Adipocyte (in vitro differentiated cells): ENCODE measurements at regions not wholly inside any gene's neighbourhood (a gene's known extent, or its start where the extent isn't known, plus 50 kb on each side); places are given as distances from the start of the nearest gene placed in this dataset.

Experiments used
- DNase-seq: peaks from one replicate; pipeline ENCODE4 v3.0.0-alpha.2; 2015; ENCODE audit warnings: low read depth
- H3K27me3 ChIP-seq: replicated peaks from 2 replicates; pipeline ENCODE4 v1.7.0; 2013; ENCODE audit warnings: mild to moderate bottlenecking, low read length, moderate library complexity; ENCODE audit not compliant: control insufficient read depth, insufficient read depth
- H3K36me3 ChIP-seq: 2 replicates; pipeline ENCODE4 v1.7.0; 2013; ENCODE audit warnings: low read length, mild to moderate bottlenecking, moderate library complexity; ENCODE audit not compliant: control insufficient read depth, insufficient read depth, severe bottlenecking
- H3K4me1 ChIP-seq: 2 replicates; pipeline ENCODE4 v1.7.0; 2013; ENCODE audit warnings: mild to moderate bottlenecking, low read length, moderate library complexity; ENCODE audit not compliant: control insufficient read depth, insufficient read depth
- H3K4me3 ChIP-seq: 2 replicates; pipeline ENCODE4 v1.7.0; 2013; ENCODE audit warnings: mild to moderate bottlenecking, low read length, moderate library complexity
- H3K9ac ChIP-seq: 2 replicates; pipeline ENCODE4 v1.7.0; 2013; ENCODE audit warnings: mild to moderate bottlenecking, low read length, moderate library complexity
- H3K9me3 ChIP-seq: 2 replicates; pipeline ENCODE4 v1.7.0; 2013; ENCODE audit warnings: mild to moderate bottlenecking, low read length, moderate library complexity; ENCODE audit not compliant: control insufficient read depth

DNA sequence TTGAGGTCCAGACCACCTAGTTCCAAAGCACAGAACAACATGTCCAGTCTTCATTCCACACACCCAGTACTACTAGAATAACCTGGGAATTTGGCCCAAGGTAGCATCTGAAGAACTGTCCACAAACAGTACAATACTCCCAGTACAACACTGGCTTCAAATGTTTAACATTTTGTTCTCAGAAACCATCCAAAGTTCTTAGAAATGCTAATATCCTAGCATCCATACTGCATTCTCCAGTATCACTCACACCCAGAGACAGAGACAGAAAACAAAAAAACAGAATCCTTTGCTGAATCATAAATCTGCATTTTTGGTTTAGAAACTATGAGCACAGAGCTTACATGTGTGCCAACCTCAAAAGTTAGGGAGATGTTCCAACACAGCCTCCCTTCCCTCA lies 490.8 kb downstream of the FOXO1 start:
- Histone ChIP-seq H3K9me3 (no peaks in the 10 kb centered on the region), H3K4me3 (no peak overlapping the region)

DNA sequence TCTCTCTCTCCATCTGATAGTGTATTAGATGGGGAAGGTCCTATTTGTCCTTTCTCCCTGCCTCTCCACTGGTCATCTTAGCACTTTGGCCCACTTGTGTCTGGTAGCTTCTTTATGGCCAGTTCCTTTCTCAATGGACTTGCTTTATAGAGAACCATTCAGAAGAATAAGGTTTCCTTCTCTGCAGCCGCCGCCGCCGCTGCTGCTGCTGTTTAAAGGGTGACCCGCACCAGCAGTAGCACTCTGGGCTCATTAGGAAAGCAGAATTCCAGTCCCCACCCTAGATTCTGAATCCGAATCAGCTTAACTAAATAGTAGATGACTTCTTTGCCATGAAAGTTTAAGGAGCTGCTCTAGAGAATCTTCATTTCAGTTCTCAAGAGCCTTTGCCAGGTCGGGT lies 490.2 kb downstream of the FOXO1 start:
- Histone ChIP-seq H3K4me3 (no peak overlapping the region), H3K36me3 (no peaks in the 10 kb centered on the region), H3K9ac (peak overlapping the region; percentile 58), H3K9me3 (no peaks in the 10 kb centered on the region), H3K27me3 (no peaks in the 10 kb centered on the region), H3K4me1 (peaks cover 15% of the 10 kb centered on the region)
- no peak for DNase-seq

More for the DNA sequence above, 490.8 kb downstream of the FOXO1 start:
- DNase-seq, result no peak
- Histone ChIP-seq H3K4me1 (peaks cover 15% of the 10 kb centered on the region), H3K27me3 (no peaks in the 10 kb centered on the region), H3K9ac (peak overlapping the region; percentile 72), H3K36me3 (no peaks in the 10 kb centered on the region)

DNA sequence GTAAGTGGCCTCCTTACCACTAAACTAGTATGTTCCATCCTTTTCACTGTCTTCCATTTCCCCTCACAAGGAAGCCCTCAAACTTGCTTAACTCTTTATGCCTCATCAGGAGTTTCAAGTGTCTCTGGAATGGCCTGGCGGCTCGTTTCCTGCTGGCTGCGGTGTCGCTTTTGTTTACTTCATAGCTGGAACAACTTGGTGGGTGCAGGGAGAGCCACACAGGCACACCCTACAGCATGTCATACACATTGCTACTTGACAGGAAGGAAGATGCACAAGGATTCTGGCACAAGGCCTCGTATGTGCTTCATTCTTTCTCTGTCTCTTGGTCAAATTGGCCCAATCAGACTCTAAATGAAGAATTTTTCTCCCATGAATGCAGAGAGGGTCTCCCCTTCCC lies 488.3 kb downstream of the FOXO1 start:
- Histone ChIP-seq H3K9ac (no peak overlapping the region), H3K27me3 (no peaks in the 10 kb centered on the region), H3K4me3 (no peak overlapping the region), H3K4me1 (peaks cover 9% of the 10 kb centered on the region), H3K9me3 (no peaks in the 10 kb centered on the region), H3K36me3 (no peaks in the 10 kb centered on the region)
- no peak for DNase-seq

DNA sequence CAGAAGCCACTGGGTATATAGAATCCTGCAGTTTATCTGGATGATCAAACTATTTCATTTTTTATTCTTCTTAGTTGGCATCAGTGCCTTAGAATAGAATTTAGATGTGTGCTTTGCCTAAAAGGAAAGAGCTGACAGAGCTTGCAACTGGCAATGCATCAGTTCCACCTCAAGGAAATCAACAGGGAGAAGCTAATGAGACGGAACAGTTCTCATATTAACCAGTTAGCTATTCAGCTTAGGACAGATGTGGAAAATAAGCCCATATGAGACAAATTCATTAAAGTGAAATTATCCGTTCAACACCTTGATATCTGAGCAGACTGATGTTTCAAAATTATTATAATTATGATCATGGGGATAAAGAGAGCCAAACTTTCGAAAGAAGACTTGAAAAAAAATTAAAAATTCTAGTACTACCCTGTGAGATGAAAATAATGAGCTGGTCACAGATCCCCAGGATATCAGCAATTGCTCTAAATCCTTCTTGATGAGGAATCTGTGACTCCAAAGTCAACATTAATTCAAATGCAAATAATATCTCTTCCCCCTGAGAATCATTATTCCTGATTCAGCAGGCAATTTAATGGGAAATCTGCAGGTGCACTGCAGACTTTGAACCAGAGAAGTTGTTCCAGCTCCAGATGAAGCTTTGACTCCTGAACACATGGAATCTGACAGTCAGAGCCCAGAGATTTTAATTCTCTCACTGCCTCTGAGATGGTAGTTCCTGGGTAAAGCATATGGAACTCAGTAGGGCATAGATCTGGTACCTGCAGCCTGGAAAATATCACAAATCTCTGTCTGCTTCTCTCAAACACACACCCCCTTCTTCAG lies 486.8 kb downstream of the FOXO1 start:
- Histone ChIP-seq H3K9ac (no peak overlapping the region), H3K4me1 (peaks cover 9% of the 10 kb centered on the region), H3K36me3 (no peaks in the 10 kb centered on the region), H3K4me3 (no peak overlapping the region), H3K27me3 (no peaks in the 10 kb centered on the region), H3K9me3 (no peaks in the 10 kb centered on the region)
- no peak for DNase-seq

DNA sequence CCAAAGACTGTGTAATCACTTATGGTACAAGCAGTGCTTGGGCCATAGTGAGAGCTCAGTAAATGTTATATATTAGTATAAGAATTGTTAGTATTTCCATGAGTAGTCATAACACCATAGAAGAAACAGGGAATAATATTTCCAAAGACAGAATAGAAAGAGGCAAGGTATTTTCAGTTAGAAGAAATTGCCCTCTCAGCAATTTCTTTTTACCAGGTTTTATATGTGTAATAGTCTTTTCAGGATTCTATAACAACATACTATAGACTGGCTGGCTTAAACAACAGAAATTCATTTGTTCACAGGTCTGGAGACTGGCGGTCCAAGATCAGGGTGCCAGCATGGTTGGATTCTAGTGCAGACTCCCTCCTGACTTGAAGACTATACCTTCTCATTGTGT lies 485.7 kb downstream of the FOXO1 start:
- Histone ChIP-seq H3K9me3 (no peaks in the 10 kb centered on the region), H3K36me3 (no peaks in the 10 kb centered on the region), H3K4me3 (no peak overlapping the region), H3K27me3 (no peaks in the 10 kb centered on the region), H3K4me1 (peaks cover 3% of the 10 kb centered on the region), H3K9ac (no peak overlapping the region)
- DNase-seq, result no peak

DNA sequence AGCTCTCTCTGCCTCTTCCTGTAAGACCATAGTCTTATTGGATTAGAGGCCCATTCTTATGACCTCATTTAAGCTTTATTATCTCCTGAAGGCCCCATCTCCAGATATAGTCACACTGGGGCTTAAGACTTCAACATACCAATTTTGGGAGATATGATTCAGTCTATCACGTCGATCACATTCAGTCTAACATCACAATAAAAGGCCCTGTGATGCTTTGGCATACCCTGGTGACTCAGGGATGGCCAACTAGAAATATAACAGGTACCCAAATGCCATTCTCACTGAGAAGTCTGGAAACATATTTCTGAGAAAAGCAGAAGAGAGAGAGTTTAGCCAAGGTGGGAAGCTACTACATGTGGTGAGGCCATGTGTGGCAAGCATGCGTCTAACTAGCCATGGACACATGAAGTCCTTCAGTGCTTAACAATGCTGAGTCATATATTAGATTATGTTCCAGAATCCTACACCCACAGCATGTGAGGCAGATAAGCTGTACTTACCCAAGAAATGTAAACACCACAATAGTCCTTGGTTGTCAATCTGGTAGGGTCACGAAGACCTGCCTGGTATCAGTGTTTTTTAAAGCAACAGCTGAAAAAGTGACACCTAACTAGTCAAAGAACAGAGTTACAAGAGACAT lies 485.1 kb downstream of the FOXO1 start:
- peak; percentile 1 for DNase-seq
- no peak overlapping the region for H3K9ac ChIP-seq

DNA sequence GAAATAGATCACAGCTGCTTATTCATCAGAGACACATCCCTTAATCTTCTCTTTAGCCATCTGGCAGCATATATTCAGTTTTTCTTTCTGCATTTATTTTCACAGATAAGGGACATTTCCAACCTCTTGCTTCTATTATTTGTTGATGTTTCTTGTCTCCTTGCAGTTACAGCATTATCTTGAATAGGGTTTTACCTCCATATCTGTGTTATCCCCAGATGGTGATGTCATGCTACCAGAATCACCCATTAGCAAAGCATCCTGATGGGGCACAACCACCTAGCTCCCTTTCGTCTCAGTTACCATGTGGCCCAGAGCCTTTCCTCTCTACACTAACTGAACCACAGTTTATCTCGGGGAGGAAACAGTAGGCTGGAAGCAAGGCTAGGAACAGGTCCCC lies 483.9 kb downstream of the FOXO1 start:
- no peak for DNase-seq
- Histone ChIP-seq H3K9me3 (no peaks in the 10 kb centered on the region), H3K4me1 (no peaks in the 10 kb centered on the region), H3K36me3 (no peaks in the 10 kb centered on the region), H3K4me3 (no peak overlapping the region), H3K9ac (no peak overlapping the region), H3K27me3 (no peaks in the 10 kb centered on the region)

More for the DNA sequence above, 485.1 kb downstream of the FOXO1 start:
- H3K4me3 ChIP-seq, result no peak overlapping the region
- no peaks in the 10 kb centered on the region for H3K4me1 ChIP-seq
- no peaks in the 10 kb centered on the region for H3K27me3 ChIP-seq
- no peaks in the 10 kb centered on the region for H3K9me3 ChIP-seq
- no peaks in the 10 kb centered on the region for H3K36me3 ChIP-seq

DNA sequence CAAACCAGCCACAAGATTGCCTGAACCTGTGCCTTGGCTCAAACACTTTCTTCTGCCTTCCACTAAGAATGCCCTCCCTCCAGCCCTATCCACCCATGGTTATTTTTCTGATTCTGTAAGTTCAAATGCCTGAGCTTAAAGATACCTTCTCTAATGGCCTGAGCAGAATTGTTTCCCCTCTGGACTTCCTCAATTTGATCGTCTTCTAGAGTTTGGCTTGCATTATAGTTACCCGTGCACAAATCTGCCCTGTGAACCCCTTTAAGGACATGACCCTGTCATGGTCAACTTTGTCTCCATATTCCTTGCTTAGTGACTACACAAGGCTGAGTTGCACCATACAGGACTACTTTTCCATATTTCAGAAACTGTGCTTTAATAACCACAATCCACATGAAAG lies 481.0 kb downstream of the FOXO1 start:
- Histone ChIP-seq H3K4me1 (peaks cover 16% of the 10 kb centered on the region), H3K4me3 (no peak overlapping the region), H3K9ac (no peak overlapping the region), H3K9me3 (no peaks in the 10 kb centered on the region), H3K36me3 (no peaks in the 10 kb centered on the region), H3K27me3 (no peaks in the 10 kb centered on the region)
- no peak for DNase-seq

DNA sequence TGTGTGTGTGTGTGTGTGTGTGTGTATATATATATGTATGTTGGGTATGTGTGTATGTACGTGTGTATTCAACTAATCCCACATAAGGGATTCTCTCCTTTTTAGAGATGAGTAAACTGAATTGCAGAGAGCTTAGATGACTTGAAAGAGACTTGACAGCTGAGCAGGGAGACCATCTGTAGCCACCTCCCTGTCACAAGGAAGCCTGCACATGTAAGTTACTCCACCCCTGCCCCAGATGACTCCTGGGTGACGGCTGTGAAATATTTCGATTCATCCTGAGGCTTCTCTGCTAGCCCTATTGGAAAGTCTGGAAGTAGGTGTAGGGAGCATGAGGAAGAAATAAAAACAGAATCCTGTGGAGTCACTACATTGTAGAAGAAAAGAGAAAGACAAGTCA lies 480.4 kb downstream of the FOXO1 start:
- DNase-seq, result no peak
- peaks cover 22% of the 10 kb centered on the region for H3K4me1 ChIP-seq
- no peaks in the 10 kb centered on the region for H3K9me3 ChIP-seq
- no peak overlapping the region for H3K9ac ChIP-seq
- H3K27me3 ChIP-seq, result no peaks in the 10 kb centered on the region
- no peaks in the 10 kb centered on the region for H3K36me3 ChIP-seq
- no peak overlapping the region for H3K4me3 ChIP-seq

DNA sequence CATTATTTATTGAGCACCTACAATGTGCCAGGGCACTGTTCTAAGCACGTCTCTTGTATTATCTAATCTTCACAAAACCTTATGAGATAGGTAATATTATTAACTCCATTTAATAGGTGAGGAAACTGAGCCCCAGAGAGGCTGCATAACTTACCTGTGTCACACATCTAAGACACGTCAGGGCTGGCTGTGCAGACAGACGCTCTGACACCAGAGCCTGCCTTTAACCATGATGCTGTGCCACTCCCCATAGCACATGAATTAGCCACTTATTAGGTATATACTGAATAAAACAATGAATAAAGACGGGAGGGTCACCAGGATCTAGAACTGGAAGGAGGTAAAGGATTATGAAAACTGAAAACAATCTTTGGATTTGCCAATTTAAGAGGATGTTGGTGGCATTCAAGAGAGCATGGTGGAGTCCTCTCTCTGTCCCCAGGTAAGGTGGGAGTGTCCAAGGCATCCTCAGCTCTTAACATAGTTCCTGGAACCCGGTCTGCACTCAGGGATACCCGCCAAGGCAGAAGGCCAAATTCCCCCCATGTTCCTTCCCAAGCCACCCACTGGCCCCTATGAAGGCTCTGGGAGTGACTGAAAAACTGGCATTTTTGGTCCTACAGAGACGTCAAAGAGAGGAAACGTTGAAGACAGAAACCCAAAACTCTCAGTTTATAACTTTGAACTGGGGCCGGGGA lies 479.7 kb downstream of the FOXO1 start:
- DNase-seq, result no peak
- H3K27me3 ChIP-seq, result no peaks in the 10 kb centered on the region
- no peaks in the 10 kb centered on the region for H3K36me3 ChIP-seq
- no peak overlapping the region for H3K4me3 ChIP-seq
- no peaks in the 10 kb centered on the region for H3K9me3 ChIP-seq
- no peak overlapping the region for H3K9ac ChIP-seq
- peaks cover 29% of the 10 kb centered on the region for H3K4me1 ChIP-seq

DNA sequence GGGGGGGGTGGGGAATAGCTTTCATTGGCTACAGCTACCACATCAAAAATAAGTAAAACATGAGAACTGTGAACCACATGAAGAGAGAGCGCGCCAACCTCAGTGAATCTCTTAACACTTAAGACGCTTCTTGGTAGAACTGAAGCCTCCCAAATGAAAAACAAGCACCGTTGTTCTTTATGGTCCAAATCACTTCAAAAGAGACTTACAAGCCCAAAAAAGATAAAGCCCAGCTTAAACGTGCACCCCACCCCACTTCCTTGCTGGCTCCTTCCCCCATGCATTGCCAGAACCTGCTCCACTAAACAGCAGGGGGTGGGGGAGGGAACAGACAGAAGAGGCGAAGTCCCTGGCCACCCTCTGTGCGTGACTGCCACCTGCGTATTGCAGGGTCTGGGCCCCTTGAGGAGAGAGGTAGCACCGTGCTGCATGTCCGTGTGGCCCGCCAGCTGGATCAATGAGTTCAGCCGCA lies 479.1 kb downstream of the FOXO1 start:
- H3K4me3 ChIP-seq, result no peak overlapping the region
- no peak for DNase-seq
- H3K9ac ChIP-seq, result no peak overlapping the region
- no peaks in the 10 kb centered on the region for H3K27me3 ChIP-seq
- H3K9me3 ChIP-seq, result no peaks in the 10 kb centered on the region
- peaks cover 35% of the 10 kb centered on the region for H3K4me1 ChIP-seq
- H3K36me3 ChIP-seq, result no peaks in the 10 kb centered on the region
